NOMO-1 treated with DMSO at 0.1 percent for 48 hours (cell line): ENCODE measurements at regions not wholly inside any gene's neighbourhood (a gene's known extent, or its start where the extent isn't known, plus 50 kb on each side); places are given as distances from the start of the nearest gene placed in this dataset.
A peak's percentile ranks its signal among the peaks of the same experiment; 100 is the strongest.
"Not testable (repeated sequence)": the region's sequence is repeated elsewhere in the genome, so short reads cannot be mapped to it uniquely, and the experiment has no call there.

ENCODE experiments used
- DNase-seq: peaks from one replicate; lab custom pipeline; 2025; ENCODE audit not compliant: unreplicated experiment; lab: John Stamatoyannopoulos, UW

GRCh38 chrX:89539150-89539549 lies 382.6 kb upstream of the TGIF2LX start:
- DNase-seq: not testable (repeated sequence)

- not testable (repeated sequence) for DNase-seq
Observed at GRCh38 chrX:89557146-89557545, 364.6 kb upstream of the TGIF2LX start.

GRCh38 chrX:89562079-89562478 lies 359.6 kb upstream of the TGIF2LX start:
- DNase-seq: not testable (repeated sequence)

- DNase-seq: not testable (repeated sequence)
Observed at GRCh38 chrX:89563107-89563506, 358.6 kb upstream of the TGIF2LX start.

- DNase-seq: not testable (repeated sequence)
Observed at GRCh38 chrX:89567787-89568186, 353.9 kb upstream of the TGIF2LX start.

- not testable (repeated sequence) for DNase-seq
Observed at GRCh38 chrX:89581868-89582267, 339.8 kb upstream of the TGIF2LX start.

GRCh38 chrX:89631858-89632257 lies 289.9 kb upstream of the TGIF2LX start:
- not testable (repeated sequence) for DNase-seq

GRCh38 chrX:89635887-89636286 lies 285.8 kb upstream of the TGIF2LX start:
- DNase-seq: not testable (repeated sequence)

- DNase-seq: not testable (repeated sequence)
Observed at GRCh38 chrX:89658662-89659061, 263.0 kb upstream of the TGIF2LX start.

- not testable (repeated sequence) for DNase-seq
Observed at GRCh38 chrX:89706481-89706880, 215.2 kb upstream of the TGIF2LX start.

- not testable (repeated sequence) for DNase-seq
Observed at GRCh38 chrX:89707363-89707927, 214.3 kb upstream of the TGIF2LX start.

GRCh38 chrX:89734367-89734766 lies 187.3 kb upstream of the TGIF2LX start:
- DNase-seq: not testable (repeated sequence)

- DNase-seq: not testable (repeated sequence)
Observed at GRCh38 chrX:89756466-89756865, 165.2 kb upstream of the TGIF2LX start.

GRCh38 chrX:89757767-89758166 lies 163.9 kb upstream of the TGIF2LX start:
- peak; percentile 30 for DNase-seq

- not testable (repeated sequence) for DNase-seq
Observed at GRCh38 chrX:89759076-89759685, 162.5 kb upstream of the TGIF2LX start.

GRCh38 chrX:89771639-89772038 lies 150.1 kb upstream of the TGIF2LX start:
- DNase-seq: not testable (repeated sequence)

- DNase-seq: not testable (repeated sequence)
Observed at GRCh38 chrX:89811440-89811839, 110.3 kb upstream of the TGIF2LX start.

- DNase-seq: not testable (repeated sequence)
Observed at GRCh38 chrX:89839723-89840122, 82.0 kb upstream of the TGIF2LX start.

- DNase-seq: peak; percentile 11
Observed at GRCh38 chrX:89871662-89872061, 50.0 kb upstream of the TGIF2LX start.
